ENCODE measurements at regions not wholly inside any gene's neighbourhood (a gene's known extent, or its start where the extent isn't known, plus 50 kb on each side); places are given as distances from the start of the nearest gene placed in this dataset.

DNA sequence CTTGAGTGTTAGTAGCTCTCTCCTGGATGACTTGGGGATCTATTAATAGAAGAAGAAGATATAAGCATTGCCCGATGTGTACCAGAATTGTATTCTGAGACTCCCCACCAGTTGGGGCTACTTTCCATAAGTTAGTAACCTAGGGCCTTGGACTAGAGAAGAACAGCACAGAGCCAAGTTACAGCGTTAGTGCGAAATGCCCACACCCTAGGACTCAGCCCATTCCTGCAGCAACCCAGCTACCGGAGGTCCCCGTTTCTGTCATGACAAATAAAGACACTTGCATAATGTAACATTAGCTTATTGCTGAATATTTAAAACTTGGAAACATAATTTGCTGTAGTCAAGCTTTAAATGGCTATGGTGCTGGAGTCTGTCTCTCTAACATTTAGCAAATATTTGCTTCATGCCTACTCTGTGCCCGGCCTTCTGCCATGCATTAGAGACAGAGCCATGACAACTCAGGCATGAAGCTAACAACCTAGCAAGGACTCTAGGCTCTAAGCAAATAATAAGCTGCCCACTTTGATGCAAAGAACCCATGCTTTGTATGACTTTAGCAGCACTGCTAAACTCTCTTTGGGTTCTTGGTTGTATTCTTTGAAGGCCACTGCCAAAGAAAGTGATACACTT is 103.4 kb upstream of the COL21A1 start:
- FAIRE-seq (no peak), DNase-seq (ENCODE audit: insufficient read length, low spot score) (no peak)

DNA sequence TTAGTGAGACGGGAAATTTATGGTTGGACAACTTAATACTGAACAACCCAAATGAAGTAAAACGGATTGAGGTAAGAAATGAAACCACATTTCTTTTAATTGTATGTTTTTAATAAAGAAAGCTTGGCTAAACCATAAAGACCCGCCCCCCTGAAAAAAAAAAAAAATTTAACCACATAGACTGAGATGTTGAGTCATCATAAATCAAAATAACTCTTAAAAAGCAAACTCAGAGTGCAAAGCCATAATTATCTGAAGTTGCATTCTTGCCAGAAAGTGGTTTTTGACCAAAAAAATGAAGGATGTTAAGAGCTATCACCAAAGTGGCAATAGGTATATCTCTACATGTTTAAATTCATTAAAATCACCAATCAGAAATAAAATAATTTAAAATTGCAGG is 101.8 kb upstream of the COL21A1 start:
- TF ChIP-seq POU2F2 (IDR thresholded peaks at IDR 0.05; ENCODE audit: low read depth, low read length) (no peak), POLR2AphosphoS5 (IDR thresholded peaks at IDR 0.05; ENCODE audit: low read depth, low read length) (no peak), TAF1 (IDR thresholded peaks at IDR 0.05; ENCODE audit: low read depth, low read length) (no peak), SPI1 (IDR thresholded peaks at IDR 0.05; ENCODE audit: low read depth, low read length) (no peak), POLR2A (IDR thresholded peaks at IDR 0.05; ENCODE audit: low read depth, low read length) (no peak), PAX5 (IDR thresholded peaks at IDR 0.05; ENCODE audit: insufficient read depth, low read length, severe bottlenecking) (no peak)
- FAIRE-seq, result no peak
- DNase-seq (ENCODE audit: insufficient read length, low spot score), result no peak

More for the DNA sequence above, 103.4 kb upstream of the COL21A1 start:
- TF ChIP-seq POLR2AphosphoS5 (IDR thresholded peaks at IDR 0.05; ENCODE audit: low read depth, low read length) (no peak), POLR2A (IDR thresholded peaks at IDR 0.05; ENCODE audit: low read depth, low read length) (no peak), SPI1 (IDR thresholded peaks at IDR 0.05; ENCODE audit: low read depth, low read length) (no peak), TAF1 (IDR thresholded peaks at IDR 0.05; ENCODE audit: low read depth, low read length) (no peak), POU2F2 (IDR thresholded peaks at IDR 0.05; ENCODE audit: low read depth, low read length) (no peak), PAX5 (IDR thresholded peaks at IDR 0.05; ENCODE audit: insufficient read depth, low read length, severe bottlenecking) (no peak)

- DNase-seq (ENCODE audit: insufficient read length, low spot score) (no peak), FAIRE-seq (no peak)
- TF ChIP-seq POLR2AphosphoS5 (IDR thresholded peaks at IDR 0.05; ENCODE audit: low read depth, low read length), result no peak
- no peak for TF ChIP-seq POU2F2 (IDR thresholded peaks at IDR 0.05; ENCODE audit: low read depth, low read length)
- no peak for TF ChIP-seq SPI1 (IDR thresholded peaks at IDR 0.05; ENCODE audit: low read depth, low read length)
- no peak for TF ChIP-seq POLR2A (IDR thresholded peaks at IDR 0.05; ENCODE audit: low read depth, low read length)
- no peak for TF ChIP-seq TAF1 (IDR thresholded peaks at IDR 0.05; ENCODE audit: low read depth, low read length)
- TF ChIP-seq PAX5 (IDR thresholded peaks at IDR 0.05; ENCODE audit: insufficient read depth, low read length, severe bottlenecking), result no peak
Observed at GRCh38 chr6:56348578-56348977, 101.2 kb upstream of the COL21A1 start.

DNA sequence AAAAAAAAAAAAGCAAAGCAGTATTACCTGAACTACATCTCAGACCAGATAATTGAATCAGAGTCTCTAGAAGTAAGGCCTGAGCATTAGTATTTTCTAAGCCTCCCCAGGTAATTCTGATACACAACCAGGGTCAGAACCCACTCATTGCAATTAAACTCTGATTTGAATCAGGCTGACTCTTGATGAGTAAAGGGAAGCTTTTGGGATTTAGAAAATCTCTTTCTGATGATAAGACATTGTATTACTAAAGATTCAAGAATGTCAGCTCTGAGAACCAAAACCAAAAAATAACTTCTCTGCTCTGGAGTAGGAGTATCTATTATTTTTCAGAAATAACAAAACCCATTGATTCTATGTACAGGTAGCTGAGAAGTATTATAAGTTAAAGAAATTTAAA is 100.1 kb upstream of the COL21A1 start:
- no peak for FAIRE-seq
- TF ChIP-seq TAF1 (IDR thresholded peaks at IDR 0.05; ENCODE audit: low read depth, low read length), result no peak
- TF ChIP-seq SPI1 (IDR thresholded peaks at IDR 0.05; ENCODE audit: low read depth, low read length), result no peak
- no peak for TF ChIP-seq POLR2A (IDR thresholded peaks at IDR 0.05; ENCODE audit: low read depth, low read length)
- no peak for TF ChIP-seq POU2F2 (IDR thresholded peaks at IDR 0.05; ENCODE audit: low read depth, low read length)
- no peak for TF ChIP-seq POLR2AphosphoS5 (IDR thresholded peaks at IDR 0.05; ENCODE audit: low read depth, low read length)
- no peak for TF ChIP-seq PAX5 (IDR thresholded peaks at IDR 0.05; ENCODE audit: insufficient read depth, low read length, severe bottlenecking)
- DNase-seq (ENCODE audit: insufficient read length, low spot score), result no peak

GRCh38 chr6:56346958-56347357 is 99.6 kb upstream of the COL21A1 start:
- no peak for TF ChIP-seq SPI1 (IDR thresholded peaks at IDR 0.05; ENCODE audit: low read depth, low read length)
- TF ChIP-seq TAF1 (IDR thresholded peaks at IDR 0.05; ENCODE audit: low read depth, low read length), result no peak
- no peak for TF ChIP-seq POU2F2 (IDR thresholded peaks at IDR 0.05; ENCODE audit: low read depth, low read length)
- no peak for TF ChIP-seq PAX5 (IDR thresholded peaks at IDR 0.05; ENCODE audit: insufficient read depth, low read length, severe bottlenecking)
- no peak for TF ChIP-seq POLR2A (IDR thresholded peaks at IDR 0.05; ENCODE audit: low read depth, low read length)
- TF ChIP-seq POLR2AphosphoS5 (IDR thresholded peaks at IDR 0.05; ENCODE audit: low read depth, low read length), result no peak
- FAIRE-seq (no peak), DNase-seq (ENCODE audit: insufficient read length, low spot score) (no peak)

DNA sequence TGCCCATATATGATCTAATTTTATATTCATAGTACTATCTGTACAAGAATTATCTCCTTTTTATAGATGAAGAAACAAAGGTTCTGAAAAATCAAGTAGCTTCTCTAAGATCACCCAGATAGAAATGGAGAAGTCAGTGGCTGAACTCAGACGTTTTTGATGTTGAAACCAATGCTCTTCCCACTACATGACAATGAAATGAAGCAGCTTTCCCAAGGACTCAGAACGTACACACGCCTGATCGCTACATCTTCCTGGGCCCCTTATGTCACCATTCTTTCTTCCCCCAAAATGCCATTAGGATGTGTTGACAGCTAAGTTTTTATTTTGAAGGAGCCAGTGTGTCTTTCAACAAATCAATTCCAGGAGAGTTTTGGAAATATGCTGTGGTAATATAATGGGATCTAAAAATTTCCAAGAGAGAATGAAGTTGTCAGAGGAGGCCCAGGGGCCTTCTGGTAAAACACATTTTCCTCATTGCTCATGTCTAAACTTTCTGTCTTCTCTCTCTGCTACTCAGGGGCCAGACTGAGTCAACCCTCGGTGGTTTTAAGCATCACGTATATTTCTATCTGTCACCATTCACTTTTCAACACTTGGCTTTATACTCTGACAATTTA is 98.1 kb upstream of the COL21A1 start:
- FAIRE-seq (no peak), DNase-seq (ENCODE audit: insufficient read length, low spot score) (no peak)
- TF ChIP-seq PAX5 (IDR thresholded peaks at IDR 0.05; ENCODE audit: insufficient read depth, low read length, severe bottlenecking), result no peak
- no peak for TF ChIP-seq TAF1 (IDR thresholded peaks at IDR 0.05; ENCODE audit: low read depth, low read length)
- TF ChIP-seq POLR2AphosphoS5 (IDR thresholded peaks at IDR 0.05; ENCODE audit: low read depth, low read length), result no peak
- TF ChIP-seq POLR2A (IDR thresholded peaks at IDR 0.05; ENCODE audit: low read depth, low read length), result no peak
- TF ChIP-seq SPI1 (IDR thresholded peaks at IDR 0.05; ENCODE audit: low read depth, low read length), result no peak
- no peak for TF ChIP-seq POU2F2 (IDR thresholded peaks at IDR 0.05; ENCODE audit: low read depth, low read length)

- TF ChIP-seq SPI1 (IDR thresholded peaks at IDR 0.05; ENCODE audit: low read depth, low read length), result no peak
- TF ChIP-seq PAX5 (IDR thresholded peaks at IDR 0.05; ENCODE audit: insufficient read depth, low read length, severe bottlenecking), result no peak
- no peak for TF ChIP-seq POLR2AphosphoS5 (IDR thresholded peaks at IDR 0.05; ENCODE audit: low read depth, low read length)
- no peak for TF ChIP-seq POLR2A (IDR thresholded peaks at IDR 0.05; ENCODE audit: low read depth, low read length)
- TF ChIP-seq TAF1 (IDR thresholded peaks at IDR 0.05; ENCODE audit: low read depth, low read length), result no peak
- no peak for TF ChIP-seq POU2F2 (IDR thresholded peaks at IDR 0.05; ENCODE audit: low read depth, low read length)
- no peak for FAIRE-seq
- no peak for DNase-seq (ENCODE audit: insufficient read length, low spot score)
Observed at GRCh38 chr6:56343295-56343694, 95.9 kb upstream of the COL21A1 start.

DNA sequence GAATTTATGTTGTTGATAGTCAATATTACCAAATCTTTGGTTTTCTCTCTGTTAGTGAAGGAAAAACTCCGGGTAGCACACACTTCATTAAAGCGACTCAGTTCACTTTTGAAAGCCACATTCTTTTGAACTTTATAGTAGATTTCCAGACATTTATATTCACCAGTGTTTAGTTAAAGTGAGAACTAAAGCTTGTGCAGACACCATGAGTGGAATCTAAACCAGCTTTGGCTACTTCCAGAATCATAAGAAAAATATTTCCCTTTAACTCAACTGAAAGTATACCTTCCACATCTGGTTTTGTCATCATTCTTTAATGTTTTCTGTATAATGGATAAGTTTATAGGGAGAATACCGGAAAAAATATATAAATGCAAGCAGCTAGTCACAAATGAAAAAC is 92.1 kb upstream of the COL21A1 start:
- DNase-seq (ENCODE audit: insufficient read length, low spot score) (no peak), FAIRE-seq (no peak)
- TF ChIP-seq POLR2A (IDR thresholded peaks at IDR 0.05; ENCODE audit: low read depth, low read length) (no peak), POLR2AphosphoS5 (IDR thresholded peaks at IDR 0.05; ENCODE audit: low read depth, low read length) (no peak), SPI1 (IDR thresholded peaks at IDR 0.05; ENCODE audit: low read depth, low read length) (no peak), POU2F2 (IDR thresholded peaks at IDR 0.05; ENCODE audit: low read depth, low read length) (no peak), PAX5 (IDR thresholded peaks at IDR 0.05; ENCODE audit: insufficient read depth, low read length, severe bottlenecking) (no peak), TAF1 (IDR thresholded peaks at IDR 0.05; ENCODE audit: low read depth, low read length) (no peak)

DNA sequence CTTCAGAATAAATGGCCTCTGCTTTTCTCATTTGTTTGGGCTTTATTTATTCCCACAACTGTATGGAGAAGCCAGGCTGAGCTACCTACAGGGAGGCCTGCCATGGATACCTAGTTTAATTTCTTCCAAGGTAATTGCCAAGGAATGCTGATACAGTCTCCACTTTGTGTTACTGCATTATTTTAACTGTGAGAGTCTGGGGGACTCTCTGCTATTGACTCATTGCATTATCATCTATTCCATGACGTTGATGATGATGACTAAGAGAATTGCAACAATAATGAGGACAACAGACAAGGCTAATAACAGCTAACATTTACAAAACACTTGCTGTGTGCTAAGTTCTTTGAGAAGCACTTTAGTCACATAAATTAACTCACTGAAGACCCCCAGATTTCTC is 88.3 kb upstream of the COL21A1 start:
- FAIRE-seq (no peak), DNase-seq (ENCODE audit: insufficient read length, low spot score) (no peak)
- TF ChIP-seq SPI1 (IDR thresholded peaks at IDR 0.05; ENCODE audit: low read depth, low read length) (no peak), PAX5 (IDR thresholded peaks at IDR 0.05; ENCODE audit: insufficient read depth, low read length, severe bottlenecking) (no peak), POU2F2 (IDR thresholded peaks at IDR 0.05; ENCODE audit: low read depth, low read length) (no peak), POLR2A (IDR thresholded peaks at IDR 0.05; ENCODE audit: low read depth, low read length) (no peak)

All from GM12891 (cell line).